ENCODE measurements at regions not wholly inside any gene's neighbourhood (a gene's known extent, or its start where the extent isn't known, plus 50 kb on each side); places are given as distances from the start of the nearest gene placed in this dataset.

- no peak for TF ChIP-seq REST (IDR thresholded peaks at IDR 0.05)
- 0 out of 2 replicates have a peak, but pooled peaks have one; percentile 23 for TF ChIP-seq FOSL2 (IDR thresholded peaks at IDR 0.05)
- peak; percentile 74 for TF ChIP-seq FOSL2 (CRISPR knock-in tag; IDR thresholded peaks at IDR 0.05)
- TF ChIP-seq EHMT2 (IDR thresholded peaks at IDR 0.05; ENCODE audit: low read depth) = no peak
- no peak for TF ChIP-seq NFE2L2 (conservative IDR thresholded peaks at IDR 0.05; ENCODE audit: low read length)
- TF ChIP-seq MYC (IDR thresholded peaks at IDR 0.05; ENCODE audit: borderline replicate concordance, low read length) = no peak
- no peak for TF ChIP-seq GATA3 (IDR thresholded peaks at IDR 0.05; ENCODE audit: borderline replicate concordance)
- no peak for TF ChIP-seq NR3C1 (IDR thresholded peaks at IDR 0.05)
- TF ChIP-seq FOSB (CRISPR knock-in tag; IDR thresholded peaks at IDR 0.05) = no peak
- TF ChIP-seq ATOH8 (CRISPR knock-in tag; IDR thresholded peaks at IDR 0.05; ENCODE audit: low read depth) = no peak
Observed at GRCh38 chr1:193558491-193559028, 372.1 kb upstream of the B3GALT2 start (continued).

GRCh38 chr1:193555662-193556441 lies 369.4 kb upstream of the B3GALT2 start:
- WGBS (ENCODE audit: missing lambda C conversion rate) = 64% methylated on average over 4 of the region's 4 CpGs
- TF ChIP-seq E2F6 (IDR thresholded peaks at IDR 0.05; ENCODE audit: borderline replicate concordance, low read depth) (no peak), REST (IDR thresholded peaks at IDR 0.05) (no peak), SMC3 (IDR thresholded peaks at IDR 0.05) (no peak), RCOR1 (IDR thresholded peaks at IDR 0.05; ENCODE audit: low read depth, low read length) (no peak), JUNB (IDR thresholded peaks at IDR 0.05) (no peak)
- ChIA-PET CTCF (no interaction called here), POLR2A (no interaction called here)
- DNase-seq (ENCODE audit: low read depth in 1 of 2, low spot score in 1 of 2) (no peak), FAIRE-seq (no peak), ATAC-seq (no peak)
- Histone ChIP-seq H3K9me3 (no peaks in the 10 kb centered on the region), H3K4me1 (peaks cover 24% of the 10 kb centered on the region), H3K27ac (no peak overlapping the region), H3K4me3 (no peak overlapping the region), H3K4me2 (no peak overlapping the region)

- H3K4me1 ChIP-seq = peaks cover 14% of the 10 kb centered on the region
- no peaks in the 10 kb centered on the region for H3K9me3 ChIP-seq
- DNase-seq (ENCODE audit: low read depth in 1 of 2, low spot score in 1 of 2) (peak in 1 of 2 experiments; percentile 41), ATAC-seq (peak in 1 of 2 experiments; percentile 29; a peak in 1 of 6 replicates), FAIRE-seq (no peak)
- ChIA-PET CTCF (no interaction called here), POLR2A (no interaction called here)
- no peak overlapping the region for H3K27ac ChIP-seq
- 79% methylated on average over 2 of the region's 2 CpGs for WGBS (ENCODE audit: missing lambda C conversion rate)
- no peak overlapping the region for H3K4me2 ChIP-seq
- no peak overlapping the region for H3K4me3 ChIP-seq
- TF ChIP-seq ZSCAN20 (CRISPR knock-in tag; IDR thresholded peaks at IDR 0.05) = no peak
- no peak for TF ChIP-seq FOSB (CRISPR knock-in tag; IDR thresholded peaks at IDR 0.05)
- no peak for TF ChIP-seq ATOH8 (CRISPR knock-in tag; IDR thresholded peaks at IDR 0.05; ENCODE audit: low read depth)
- no peak for TF ChIP-seq HOXB13 (CRISPR knock-in tag; IDR thresholded peaks at IDR 0.05; ENCODE audit: low read depth)
- TF ChIP-seq CEBPB (IDR thresholded peaks at IDR 0.05) = no peak
- TF ChIP-seq MAZ (IDR thresholded peaks at IDR 0.05; ENCODE audit: borderline replicate concordance, low read depth, low read length) = no peak
- TF ChIP-seq SMC3 (IDR thresholded peaks at IDR 0.05) = no peak
- no peak for TF ChIP-seq ZC3H11A (IDR thresholded peaks at IDR 0.05)
- TF ChIP-seq EHF (CRISPR knock-in tag; IDR thresholded peaks at IDR 0.05) = no peak
- TF ChIP-seq E2F6 (IDR thresholded peaks at IDR 0.05; ENCODE audit: borderline replicate concordance, low read depth) = no peak
- no peak for TF ChIP-seq HOXA7 (CRISPR knock-in tag; IDR thresholded peaks at IDR 0.05)
- no peak for TF ChIP-seq MYC (IDR thresholded peaks at IDR 0.05; ENCODE audit: borderline replicate concordance, low read length)
- no peak for TF ChIP-seq RCOR1 (IDR thresholded peaks at IDR 0.05; ENCODE audit: low read depth, low read length)
- TF ChIP-seq USF2 (IDR thresholded peaks at IDR 0.05) = no peak
Observed at GRCh38 chr1:193553564-193553963, 367.2 kb upstream of the B3GALT2 start.

Measured in A549 (cell line).